ENCODE measurements at regions not wholly inside any gene's neighbourhood (a gene's known extent, or its start where the extent isn't known, plus 50 kb on each side); places are given as distances from the start of the nearest gene placed in this dataset.

GRCh38 chr15:59953392-59953883 lies 50.7 kb upstream of the FOXB1 start:
- no peak for DNase-seq (ENCODE audit: low read depth in 2 of 3, low spot score in 1 of 3)

- no peak for DNase-seq (ENCODE audit: low read depth in 2 of 3, low spot score in 1 of 3)
Observed at GRCh38 chr15:59952960-59953359, 51.2 kb upstream of the FOXB1 start.

- DNase-seq (ENCODE audit: low read depth in 2 of 3, low spot score in 1 of 3) = no peak
Observed at GRCh38 chr15:59950603-59951388, 53.3 kb upstream of the FOXB1 start.

GRCh38 chr15:59948924-59949613 lies 55.0 kb upstream of the FOXB1 start:
- no peak for DNase-seq (ENCODE audit: low read depth in 2 of 3, low spot score in 1 of 3)

- DNase-seq (ENCODE audit: low read depth in 2 of 3, low spot score in 1 of 3) = no peak
Observed at GRCh38 chr15:59946084-59946483, 58.0 kb upstream of the FOXB1 start.

GRCh38 chr15:59945036-59945435 lies 59.1 kb upstream of the FOXB1 start:
- DNase-seq (ENCODE audit: low read depth in 2 of 3, low spot score in 1 of 3) = no peak

- no peak for DNase-seq (ENCODE audit: low read depth in 2 of 3, low spot score in 1 of 3)
Observed at GRCh38 chr15:59941612-59942011, 62.5 kb upstream of the FOXB1 start.

- no peak for DNase-seq (ENCODE audit: low read depth in 2 of 3, low spot score in 1 of 3)
Observed at GRCh38 chr15:59940928-59941327, 63.2 kb upstream of the FOXB1 start.

- no peak for DNase-seq (ENCODE audit: low read depth in 2 of 3, low spot score in 1 of 3)
Observed at GRCh38 chr15:59940456-59940855, 63.7 kb upstream of the FOXB1 start.

- DNase-seq (ENCODE audit: low read depth in 2 of 3, low spot score in 1 of 3) = no peak
Observed at GRCh38 chr15:59936741-59937140, 67.4 kb upstream of the FOXB1 start.

- no peak for DNase-seq (ENCODE audit: low read depth in 2 of 3, low spot score in 1 of 3)
Observed at GRCh38 chr15:59933607-59934006, 70.5 kb upstream of the FOXB1 start.

- DNase-seq (ENCODE audit: low read depth in 2 of 3, low spot score in 1 of 3) = no peak
Observed at GRCh38 chr15:59931646-59932261, 72.4 kb upstream of the FOXB1 start.

GRCh38 chr15:59924812-59925522 lies 79.1 kb upstream of the FOXB1 start:
- no peak for DNase-seq (ENCODE audit: low read depth in 2 of 3, low spot score in 1 of 3)

GRCh38 chr15:59924096-59924495 lies 80.0 kb upstream of the FOXB1 start:
- DNase-seq (ENCODE audit: low read depth in 2 of 3, low spot score in 1 of 3) = no peak

- DNase-seq (ENCODE audit: low read depth in 2 of 3, low spot score in 1 of 3) = no peak
Observed at GRCh38 chr15:59923508-59923907, 80.6 kb upstream of the FOXB1 start.

- DNase-seq (ENCODE audit: low read depth in 2 of 3, low spot score in 1 of 3) = peak; percentile 35 to 56 (median 53)
Observed at GRCh38 chr15:59918994-59919951, 84.8 kb upstream of the FOXB1 start.

GRCh38 chr15:59917504-59918157 lies 86.5 kb upstream of the FOXB1 start:
- DNase-seq (ENCODE audit: low read depth in 2 of 3, low spot score in 1 of 3) = peak; percentile 54 to 82 (median 67)

- no peak for DNase-seq (ENCODE audit: low read depth in 2 of 3, low spot score in 1 of 3)
Observed at GRCh38 chr15:59906046-59906445, 98.1 kb upstream of the FOXB1 start.

- no peak for DNase-seq (ENCODE audit: low read depth in 2 of 3, low spot score in 1 of 3)
Observed at GRCh38 chr15:59905176-59905575, 98.9 kb upstream of the FOXB1 start.

All from stimulated activated CD4-positive, alpha-beta T cell treated with anti-CD3 and anti-CD28 coated beads, Interleukin-12 subunit alpha, Interleukin-12 subunit beta, amount 100 ng/mL, for 48 hours (primary cell).